MM.1S (cell line): ENCODE measurements at regions not wholly inside any gene's neighbourhood (a gene's known extent, or its start where the extent isn't known, plus 50 kb on each side); places are given as distances from the start of the nearest gene placed in this dataset.

Experiments used
- CTCF ChIP-seq: fragments of 300-600 bp; sonication (generic); IDR thresholded peaks from 2 replicates; pipeline ENCODE4 v1.5.1; 2016; ENCODE audit warnings: antibody characterized with exemption, low read length, mixed read lengths
- EZH2phosphoT487 ChIP-seq: fragments of 300-600 bp; sonication (generic); IDR thresholded peaks from 2 replicates; pipeline ENCODE4 v1.6.1; 2018; ENCODE audit warnings: antibody characterized with exemption, low read length

GRCh38 chr14:61125041-61125866 lies 144.2 kb downstream of the SLC38A6 start:
- no peak for TF ChIP-seq CTCF
- TF ChIP-seq EZH2phosphoT487, result no peak
